Erythroblast (primary cell): ENCODE measurements at regions not wholly inside any gene's neighbourhood (a gene's known extent, or its start where the extent isn't known, plus 50 kb on each side); places are given as distances from the start of the nearest gene placed in this dataset.

ENCODE experiments used
- GATA1 ChIP-seq: IDR thresholded peaks from 2 replicates; pipeline ENCODE4 v1.6.1; 2011; ENCODE audit warnings: low read depth, mild to moderate bottlenecking, control low read depth, low read length, moderate library complexity
- POLR2A ChIP-seq: IDR thresholded peaks from 2 replicates; pipeline ENCODE4 v1.6.1; 2011; ENCODE audit warnings: mild to moderate bottlenecking, low read length

GRCh38 chr10:78358351-78358750, 324.7 kb downstream of the RPS24 start:
- no peak for TF ChIP-seq POLR2A
- TF ChIP-seq GATA1: no peak
